PFSK-1 (cell line): ENCODE measurements at regions not wholly inside any gene's neighbourhood (a gene's known extent, or its start where the extent isn't known, plus 50 kb on each side); places are given as distances from the start of the nearest gene placed in this dataset.

Experiments used
- FOXP2 ChIP-seq: optimal IDR thresholded peaks from 2 replicates; pipeline ENCODE3; 2011; ENCODE audit warnings: borderline replicate concordance, control low read depth, inconsistent platforms; ENCODE audit not compliant: insufficient read depth; ENCODE audit errors: extremely low read length, extremely low read depth
- POLR2AphosphoS5 ChIP-seq: IDR thresholded peaks from 2 replicates; pipeline ENCODE4 v1.6.1; 2012; ENCODE audit warnings: low read depth, mild to moderate bottlenecking, control low read depth, low read length, moderate library complexity
- SIN3A ChIP-seq: IDR thresholded peaks from 2 replicates; pipeline ENCODE4 v1.6.1; 2012; ENCODE audit warnings: mild to moderate bottlenecking, low read length, moderate library complexity, borderline replicate concordance; ENCODE audit not compliant: insufficient read depth
- TAF1 ChIP-seq: IDR thresholded peaks from 2 replicates; pipeline ENCODE4 v1.6.1; 2012; ENCODE audit warnings: low read length, control low read depth, borderline replicate concordance; ENCODE audit not compliant: insufficient read depth
- TF ChIP-seq, protein P1 (sequence below), 2 experiments: IDR thresholded peaks; 2 replicates each; pipeline versions ENCODE4 v1.6.1 to v1.8.0; 2011 to 2012; ENCODE audit warnings: low read depth in 2 of 2, low read length in 2 of 2, control low read depth in 1 of 2, inconsistent platforms in 1 of 2, mild to moderate bottlenecking in 1 of 2, moderate library complexity in 1 of 2; ENCODE audit not compliant: insufficient read depth in 1 of 2

DNA sequence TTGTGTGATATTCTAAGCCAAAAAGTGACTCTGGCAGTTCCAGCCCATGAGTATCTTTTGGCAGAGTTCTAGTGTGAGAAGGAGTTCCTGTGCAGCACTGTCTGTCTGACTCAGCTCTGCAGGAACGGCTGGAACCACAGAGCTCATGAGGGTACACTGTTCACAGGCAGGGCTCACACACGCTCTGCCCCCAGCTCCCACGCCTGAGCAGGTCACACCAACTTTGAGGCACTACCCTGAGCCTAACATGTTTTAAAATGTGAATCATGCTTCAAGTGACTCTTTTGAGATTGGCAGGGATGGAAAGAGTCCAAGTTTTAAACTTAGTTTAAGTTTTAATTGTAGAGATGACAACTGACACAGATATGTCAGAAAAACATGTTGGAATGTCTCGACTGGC lies 1203.3 kb downstream of the UQCRFS1 start:
- no peak for TF ChIP-seq TAF1
- no peak for TF ChIP-seq FOXP2
- TF ChIP-seq SIN3A, result no peak
- no peak for TF ChIP-seq POLR2AphosphoS5
- TF ChIP-seq, protein P1, sequence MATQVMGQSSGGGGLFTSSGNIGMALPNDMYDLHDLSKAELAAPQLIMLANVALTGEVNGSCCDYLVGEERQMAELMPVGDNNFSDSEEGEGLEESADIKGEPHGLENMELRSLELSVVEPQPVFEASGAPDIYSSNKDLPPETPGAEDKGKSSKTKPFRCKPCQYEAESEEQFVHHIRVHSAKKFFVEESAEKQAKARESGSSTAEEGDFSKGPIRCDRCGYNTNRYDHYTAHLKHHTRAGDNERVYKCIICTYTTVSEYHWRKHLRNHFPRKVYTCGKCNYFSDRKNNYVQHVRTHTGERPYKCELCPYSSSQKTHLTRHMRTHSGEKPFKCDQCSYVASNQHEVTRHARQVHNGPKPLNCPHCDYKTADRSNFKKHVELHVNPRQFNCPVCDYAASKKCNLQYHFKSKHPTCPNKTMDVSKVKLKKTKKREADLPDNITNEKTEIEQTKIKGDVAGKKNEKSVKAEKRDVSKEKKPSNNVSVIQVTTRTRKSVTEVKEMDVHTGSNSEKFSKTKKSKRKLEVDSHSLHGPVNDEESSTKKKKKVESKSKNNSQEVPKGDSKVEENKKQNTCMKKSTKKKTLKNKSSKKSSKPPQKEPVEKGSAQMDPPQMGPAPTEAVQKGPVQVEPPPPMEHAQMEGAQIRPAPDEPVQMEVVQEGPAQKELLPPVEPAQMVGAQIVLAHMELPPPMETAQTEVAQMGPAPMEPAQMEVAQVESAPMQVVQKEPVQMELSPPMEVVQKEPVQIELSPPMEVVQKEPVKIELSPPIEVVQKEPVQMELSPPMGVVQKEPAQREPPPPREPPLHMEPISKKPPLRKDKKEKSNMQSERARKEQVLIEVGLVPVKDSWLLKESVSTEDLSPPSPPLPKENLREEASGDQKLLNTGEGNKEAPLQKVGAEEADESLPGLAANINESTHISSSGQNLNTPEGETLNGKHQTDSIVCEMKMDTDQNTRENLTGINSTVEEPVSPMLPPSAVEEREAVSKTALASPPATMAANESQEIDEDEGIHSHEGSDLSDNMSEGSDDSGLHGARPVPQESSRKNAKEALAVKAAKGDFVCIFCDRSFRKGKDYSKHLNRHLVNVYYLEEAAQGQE (IDR thresholded peaks at IDR 0.05; ENCODE audit: insufficient read depth in 1 of 2, low read depth in 2 of 2, low read length in 2 of 2), result no peak

DNA sequence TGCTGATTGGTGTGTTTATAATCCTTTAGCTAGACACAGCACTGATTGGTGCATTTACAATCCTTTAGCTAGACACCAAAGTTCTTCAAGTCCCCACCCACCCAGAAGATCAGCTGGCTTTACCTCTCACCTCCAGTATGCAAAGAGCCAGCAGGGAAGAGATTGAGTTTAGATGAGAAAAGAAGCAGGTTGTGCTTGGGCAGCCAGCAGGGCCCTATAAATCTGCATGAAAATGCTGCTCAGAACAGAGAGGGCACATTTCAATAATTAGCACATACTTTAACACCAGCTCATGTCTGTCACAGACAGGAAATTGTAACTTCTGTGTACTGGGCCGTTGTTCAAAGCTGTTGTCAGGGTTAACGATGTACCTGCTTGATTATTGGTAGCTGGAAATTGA lies 1204.3 kb downstream of the UQCRFS1 start:
- TF ChIP-seq, protein P1 (IDR thresholded peaks at IDR 0.05; ENCODE audit: insufficient read depth in 1 of 2, low read depth in 2 of 2, low read length in 2 of 2), result no peak
- no peak for TF ChIP-seq FOXP2
- no peak for TF ChIP-seq TAF1

DNA sequence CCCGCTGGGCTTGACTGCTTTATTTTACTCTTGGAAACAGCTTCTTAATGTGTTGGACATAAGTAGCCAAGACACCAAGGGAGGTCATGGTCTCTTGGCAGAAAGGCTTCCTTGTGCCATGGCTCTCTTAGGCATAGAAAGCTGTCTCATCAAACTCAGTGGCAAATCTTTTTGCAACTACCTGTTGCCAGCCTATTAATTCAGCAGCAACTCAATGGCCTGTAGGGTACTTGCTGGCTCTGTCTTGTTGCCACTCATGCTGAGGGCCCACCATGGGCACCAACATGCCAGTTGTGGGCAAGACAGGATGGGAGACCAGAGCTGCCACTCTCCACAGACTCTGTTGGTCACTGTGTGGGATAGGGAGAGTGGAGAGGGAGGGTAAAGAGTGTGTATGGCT lies 1209.4 kb downstream of the UQCRFS1 start:
- TF ChIP-seq TAF1 (no peak), SIN3A (no peak), FOXP2 (no peak), POLR2AphosphoS5 (no peak)
- TF ChIP-seq, protein P1 (IDR thresholded peaks at IDR 0.05; ENCODE audit: insufficient read depth in 1 of 2, low read depth in 2 of 2, low read length in 2 of 2), result no peak

DNA sequence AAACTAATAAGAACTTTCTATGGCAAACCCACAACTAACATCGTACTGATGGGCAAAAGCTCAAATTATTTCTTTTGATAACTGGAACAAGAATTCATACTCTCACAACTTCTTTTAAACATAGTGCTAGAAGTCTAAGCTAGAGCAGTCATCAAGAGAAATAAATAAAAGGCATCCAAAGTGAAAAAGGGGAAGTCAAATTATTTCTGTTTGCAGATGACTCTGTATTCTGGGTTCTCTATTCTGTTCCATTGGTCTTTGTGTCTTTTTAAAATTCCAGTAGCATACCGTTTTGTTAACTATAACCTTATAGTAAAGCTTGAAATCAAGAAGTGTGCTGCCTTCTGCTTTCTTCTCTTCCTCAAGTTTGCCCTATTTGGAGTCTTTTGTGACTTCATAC lies 1215.9 kb downstream of the UQCRFS1 start:
- TF ChIP-seq SIN3A, result no peak
- TF ChIP-seq FOXP2, result no peak
- TF ChIP-seq, protein P1 (IDR thresholded peaks at IDR 0.05; ENCODE audit: insufficient read depth in 1 of 2, low read depth in 2 of 2, low read length in 2 of 2), result no peak
- no peak for TF ChIP-seq POLR2AphosphoS5
- TF ChIP-seq TAF1, result no peak

DNA sequence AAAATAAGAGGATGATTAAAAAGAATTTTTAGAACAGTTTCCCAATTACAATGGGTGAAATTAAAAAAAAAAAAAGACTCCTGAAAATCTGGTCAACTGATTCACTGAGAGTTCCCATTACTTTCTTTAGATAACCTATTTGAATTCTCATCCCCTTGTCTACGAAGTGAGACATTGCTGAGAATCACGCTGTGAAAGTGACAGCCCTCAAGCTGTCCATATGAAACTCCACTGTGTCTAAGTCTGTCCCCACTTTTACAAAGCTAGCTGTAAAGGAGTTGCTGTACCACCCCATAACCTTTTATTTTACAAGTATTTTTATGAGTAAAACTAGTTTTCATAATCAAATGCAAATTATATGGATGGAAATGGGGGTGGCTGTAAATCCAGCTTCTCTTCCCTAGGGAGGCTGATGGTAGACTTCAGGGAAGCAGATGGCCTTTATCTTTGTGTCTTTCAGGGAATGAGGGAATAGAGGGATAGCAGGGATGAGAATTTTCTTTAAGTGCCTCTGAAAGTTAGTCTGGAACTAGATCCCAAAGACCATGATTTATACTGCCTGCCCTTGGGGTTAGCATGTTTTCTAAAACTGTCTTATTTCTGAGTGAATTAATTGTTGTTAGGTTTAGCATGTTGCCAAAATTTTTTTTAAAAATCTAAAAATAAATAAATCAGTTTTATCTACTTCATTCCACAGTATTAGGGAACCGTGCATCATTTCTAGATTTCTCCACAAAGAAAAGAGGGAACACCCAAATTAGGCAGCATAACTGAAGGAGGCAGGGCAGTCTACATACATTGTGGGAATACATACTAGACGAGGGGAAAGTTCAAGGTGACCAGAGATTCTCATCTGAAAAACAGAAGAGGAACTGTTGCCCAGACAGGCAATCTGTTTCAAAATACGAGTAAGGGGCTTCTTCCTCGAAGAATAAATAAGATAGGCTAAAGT lies 1219.1 kb downstream of the UQCRFS1 start:
- TF ChIP-seq, protein P1 (IDR thresholded peaks at IDR 0.05; ENCODE audit: insufficient read depth in 1 of 2, low read depth in 2 of 2, low read length in 2 of 2), result no peak
- no peak for TF ChIP-seq FOXP2
- no peak for TF ChIP-seq TAF1
- no peak for TF ChIP-seq SIN3A
- no peak for TF ChIP-seq POLR2AphosphoS5
